ENCODE measurements at regions not wholly inside any gene's neighbourhood (a gene's known extent, or its start where the extent isn't known, plus 50 kb on each side); places are given as distances from the start of the nearest gene placed in this dataset.

DNA sequence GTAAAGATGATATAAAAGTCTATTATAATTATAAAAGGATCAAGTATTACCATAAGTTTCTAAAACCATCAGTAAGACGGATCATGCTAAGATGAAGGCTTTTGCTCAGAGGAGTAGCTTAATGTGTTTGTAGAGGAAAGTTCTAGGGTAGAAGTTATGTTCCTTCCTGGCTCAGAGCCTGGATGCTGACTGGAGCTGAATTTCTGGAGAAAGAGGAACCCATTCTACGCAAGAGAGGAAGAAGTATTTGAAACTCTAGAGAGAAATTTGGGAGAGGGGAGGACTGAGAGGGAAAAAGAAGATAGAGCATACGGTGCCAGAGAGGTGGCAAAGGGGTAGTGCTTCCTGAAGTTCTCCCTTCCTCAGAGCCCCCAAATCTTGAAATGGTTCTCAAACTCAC lies 51.4 kb upstream of the SGCG start:
- Histone ChIP-seq H3K4me1 (no peaks in the 10 kb centered on the region), H3K27me3 (no peaks in the 10 kb centered on the region), H3K27ac (no peak overlapping the region), H3K4me3 (no peak overlapping the region), H3K9me3 (no peaks in the 10 kb centered on the region), H3K36me3 (no peaks in the 10 kb centered on the region)
- intact Hi-C loops (cut with DNase I) = no loop called here
- 67 to 86% methylated on average over 3 of the region's 3 CpGs for WGBS, 2 donors
- TF ChIP-seq EP300 (IDR thresholded peaks at IDR 0.05) = no peak
- no peak for TF ChIP-seq POLR2A (IDR thresholded peaks at IDR 0.05)
- TF ChIP-seq POLR2AphosphoS5 (IDR thresholded peaks at IDR 0.05) = no peak
- TF ChIP-seq CTCF (IDR thresholded peaks at IDR 0.05) = no peak
- no peak for DNase-seq

Small RNAs in the stretch of these regions (small RNA-seq; reads per million reads assigned to genes)
- gene MTND3P1 (0 reads per million in 3 donors), gene RF00049 (0 reads per million in 3 donors)
